Upper lobe of left lung (tissue), 4 donors: ENCODE measurements at regions not wholly inside any gene's neighbourhood (a gene's known extent, or its start where the extent isn't known, plus 50 kb on each side); places are given as distances from the start of the nearest gene placed in this dataset.

ENCODE experiments used
- EP300 ChIP-seq, 4 donors: sonication (generic); formaldehyde crosslinking; IDR thresholded peaks; one replicate each; pipeline ENCODE4 v1.5.1; 2017; ENCODE audit warnings: antibody characterized with exemption in 4 of 4, control low read depth in 2 of 4
- POLR2AphosphoS5 ChIP-seq, 2 donors: sonication (generic); formaldehyde crosslinking; IDR thresholded peaks; one replicate each; pipeline ENCODE4 v1.5.1; 2017; ENCODE audit warnings: antibody characterized with exemption in 2 of 2
- TF ChIP-seq, protein P1 (sequence below), 6 experiments: fragments of 450-650 bp in 4 of 6; fragments of 200-600 bp in 2 of 6; sonication (generic) in 2 of 6; IDR thresholded peaks; one replicate each; pipeline ENCODE4 v1.5.1; 2016 to 2019; ENCODE audit warnings: antibody characterized with exemption in 6 of 6

DNA sequence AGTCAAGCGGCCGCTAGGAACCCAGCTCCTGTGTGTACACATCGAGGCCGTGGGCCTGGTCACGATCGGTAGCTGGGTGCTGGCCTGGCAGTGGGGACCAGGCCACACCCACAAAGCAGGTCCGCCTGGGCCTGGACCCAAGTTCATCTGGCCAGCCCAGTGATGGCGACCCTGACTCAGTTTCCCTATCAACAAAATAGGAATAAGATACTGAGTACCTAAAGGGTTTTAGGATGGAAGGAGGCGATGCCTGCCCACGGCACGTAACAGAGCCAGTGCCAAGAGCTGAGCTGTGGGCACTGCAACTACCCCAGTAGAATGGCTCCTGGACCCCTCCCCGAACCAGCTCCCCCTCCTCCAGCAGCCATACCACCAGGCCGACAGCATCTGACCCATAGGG lies 243.5 kb upstream of the SGCG start:
- no peak for TF ChIP-seq POLR2AphosphoS5 (IDR thresholded peaks at IDR 0.05)
- no peak for TF ChIP-seq EP300 (IDR thresholded peaks at IDR 0.05)
- TF ChIP-seq, protein P1, sequence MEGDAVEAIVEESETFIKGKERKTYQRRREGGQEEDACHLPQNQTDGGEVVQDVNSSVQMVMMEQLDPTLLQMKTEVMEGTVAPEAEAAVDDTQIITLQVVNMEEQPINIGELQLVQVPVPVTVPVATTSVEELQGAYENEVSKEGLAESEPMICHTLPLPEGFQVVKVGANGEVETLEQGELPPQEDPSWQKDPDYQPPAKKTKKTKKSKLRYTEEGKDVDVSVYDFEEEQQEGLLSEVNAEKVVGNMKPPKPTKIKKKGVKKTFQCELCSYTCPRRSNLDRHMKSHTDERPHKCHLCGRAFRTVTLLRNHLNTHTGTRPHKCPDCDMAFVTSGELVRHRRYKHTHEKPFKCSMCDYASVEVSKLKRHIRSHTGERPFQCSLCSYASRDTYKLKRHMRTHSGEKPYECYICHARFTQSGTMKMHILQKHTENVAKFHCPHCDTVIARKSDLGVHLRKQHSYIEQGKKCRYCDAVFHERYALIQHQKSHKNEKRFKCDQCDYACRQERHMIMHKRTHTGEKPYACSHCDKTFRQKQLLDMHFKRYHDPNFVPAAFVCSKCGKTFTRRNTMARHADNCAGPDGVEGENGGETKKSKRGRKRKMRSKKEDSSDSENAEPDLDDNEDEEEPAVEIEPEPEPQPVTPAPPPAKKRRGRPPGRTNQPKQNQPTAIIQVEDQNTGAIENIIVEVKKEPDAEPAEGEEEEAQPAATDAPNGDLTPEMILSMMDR (IDR thresholded peaks at IDR 0.05): no peak
